Body of pancreas (tissue), 4 donors: ENCODE measurements at regions not wholly inside any gene's neighbourhood (a gene's known extent, or its start where the extent isn't known, plus 50 kb on each side); places are given as distances from the start of the nearest gene placed in this dataset.

Experiments
- CTCF ChIP-seq, 7 experiments: fragments of 450-650 bp in 4 of 7; fragments of 200-600 bp in 3 of 7; sonication (generic) in 3 of 7; IDR thresholded peaks; one replicate each; pipeline ENCODE4 v1.5.1; 2016 to 2019; ENCODE audit warnings: antibody characterized with exemption in 7 of 7
- POLR2A ChIP-seq, 3 donors: fragments of 450-650 bp; IDR thresholded peaks; one replicate each; pipeline ENCODE4 v1.6.1; 2016; ENCODE audit warnings: antibody characterized with exemption in 3 of 3, mild to moderate bottlenecking in 2 of 3

- TF ChIP-seq POLR2A (IDR thresholded peaks at IDR 0.05) (no peak), CTCF (IDR thresholded peaks at IDR 0.05) (peak; percentile 55 to 84 (median 78))
Observed at GRCh38 chr10:61284222-61284890, 168.8 kb downstream of the TMEM26 start.
